Kidney (tissue), 13 donors: ENCODE measurements at regions not wholly inside any gene's neighbourhood (a gene's known extent, or its start where the extent isn't known, plus 50 kb on each side); places are given as distances from the start of the nearest gene placed in this dataset.
"Not testable (repeated sequence)": the region's sequence is repeated elsewhere in the genome, so short reads cannot be mapped to it uniquely, and the experiment has no call there.

Source experiments
- DNase-seq, 5 donors: peaks; one replicate each; pipeline ENCODE4 v3.0.0-alpha.2; 2013 to 2020
- FAIRE-seq: peaks from 2 replicates; lab custom pipeline; 2012; peaks lifted over from hg19 to GRCh38; lab: Jason Lieb, UNC
- H3K27ac ChIP-seq, 2 donors: one replicate each; pipeline ENCODE4 v1.7.0; 2013; ENCODE audit warnings: low read depth in 2 of 2, low read length in 2 of 2, inconsistent platforms in 1 of 2
- H3K27me3 ChIP-seq: one replicate; pipeline ENCODE4 v1.7.1; 2013; ENCODE audit warnings: low read length, inconsistent platforms; ENCODE audit not compliant: control insufficient read depth, insufficient read depth
- H3K36me3 ChIP-seq, 3 donors: one replicate each; pipeline versions ENCODE4 v1.7.0 to v1.7.1; 2013; ENCODE audit warnings: low read length in 3 of 3, control low read depth in 1 of 3, inconsistent platforms in 1 of 3; ENCODE audit not compliant: insufficient read depth in 3 of 3, control insufficient read depth in 2 of 3
- H3K4me1 ChIP-seq, 3 donors: one replicate each; pipeline versions ENCODE4 v1.7.0 to v1.7.1; 2013; ENCODE audit warnings: low read length in 3 of 3, inconsistent platforms in 1 of 3, low read depth in 1 of 3; ENCODE audit not compliant: control insufficient read depth in 2 of 3, insufficient read depth in 2 of 3
- H3K4me3 ChIP-seq, 3 donors: one replicate each; pipeline versions ENCODE4 v1.7.0 to v1.8.1; 2013; ENCODE audit warnings: low read length in 3 of 3, control low read depth in 1 of 3, inconsistent platforms in 1 of 3
- H3K9ac ChIP-seq, 3 donors: one replicate each; pipeline versions ENCODE4 v1.7.0 to v1.7.1; 2013; ENCODE audit warnings: low read length in 3 of 3, control low read depth in 1 of 3, inconsistent platforms in 1 of 3
- H3K9me3 ChIP-seq, 3 donors: one replicate each; pipeline versions ENCODE4 v1.7.0 to v1.7.1; 2013; ENCODE audit warnings: low read length in 3 of 3, control low read depth in 1 of 3, inconsistent platforms in 1 of 3; ENCODE audit not compliant: control insufficient read depth in 2 of 3, insufficient read depth in 1 of 3
- CTCF ChIP-seq: IDR thresholded peaks from 3 replicates; pipeline ENCODE4 v1.5.1; 2012; ENCODE audit warnings: mild to moderate bottlenecking, moderate library complexity, borderline replicate concordance; ENCODE audit not compliant: insufficient read depth; ENCODE audit errors: extremely low read depth
- intact Hi-C: fragments of 100-400 bp; cut with DNase I; formaldehyde crosslinking; loops from one replicate; pipeline ENCODE4 v1.11.1; 2022
- donor health status: control.
- donor health status: control.
- donor health status: control.
- donor health status: control.
- donor health status: control.
- donor health status: DM: yes; HTN: yes; CAD: no.
- donor health status: Normal renal cell carcinoma (clear cell type).

- H3K4me3 ChIP-seq: no peak overlapping the region
- H3K9me3 ChIP-seq: no peaks in the 10 kb centered on the region
- no peaks in the 10 kb centered on the region for H3K4me1 ChIP-seq
- no peaks in the 10 kb centered on the region for H3K36me3 ChIP-seq
- DNase-seq (no peak), FAIRE-seq (no peak)
- no peak overlapping the region for H3K27ac ChIP-seq
- intact Hi-C loops: no loop called here
- TF ChIP-seq CTCF: no peak
- H3K9ac ChIP-seq: no peak overlapping the region
- H3K27me3 ChIP-seq: no peaks in the 10 kb centered on the region
Observed at GRCh38 chr3:154919226-154919625, 160.9 kb upstream of the MME start.

- FAIRE-seq: no peak
- Histone ChIP-seq H3K27me3 (no peaks in the 10 kb centered on the region), H3K27ac (no peak overlapping the region), H3K9ac (no peak overlapping the region), H3K4me3 (no peak overlapping the region), H3K9me3 (no peaks in the 10 kb centered on the region), H3K36me3 (no peaks in the 10 kb centered on the region), H3K4me1 (no peaks in the 10 kb centered on the region)
- TF ChIP-seq CTCF: peak; percentile 25
- DNase-seq: peak in 1 of 5 donors; percentile 21
- intact Hi-C loops: no loop called here
Observed at GRCh38 chr3:154904328-154904727, 175.8 kb upstream of the MME start.

GRCh38 chr3:154902495-154902894 lies 177.6 kb upstream of the MME start:
- H3K4me3 ChIP-seq, DNase-seq, H3K9ac ChIP-seq, intact Hi-C loops, H3K9me3 ChIP-seq, H3K27me3 ChIP-seq, FAIRE-seq, H3K27ac ChIP-seq, H3K36me3 ChIP-seq, H3K4me1 ChIP-seq: not testable (repeated sequence)

GRCh38 chr3:154901278-154901677 lies 178.8 kb upstream of the MME start:
- intact Hi-C loops: no loop called here
- no peak for TF ChIP-seq CTCF
- no peak for DNase-seq
- no peak overlapping the region for H3K4me3 ChIP-seq
- no peak overlapping the region for H3K9ac ChIP-seq
- H3K9me3 ChIP-seq: no peaks in the 10 kb centered on the region
- no peak overlapping the region for H3K27ac ChIP-seq
- no peaks in the 10 kb centered on the region for H3K36me3 ChIP-seq
- H3K4me1 ChIP-seq: no peaks in the 10 kb centered on the region
- H3K27me3 ChIP-seq: no peaks in the 10 kb centered on the region
- FAIRE-seq: no peak
